HUES64 (cell line): ENCODE measurements at regions not wholly inside any gene's neighbourhood (a gene's known extent, or its start where the extent isn't known, plus 50 kb on each side); places are given as distances from the start of the nearest gene placed in this dataset.
"Not testable (repeated sequence)": the region's sequence is repeated elsewhere in the genome, so short reads cannot be mapped to it uniquely, and the experiment has no call there.

Experiments used
- H3K27ac ChIP-seq: 2 replicates; pipeline ENCODE4 v1.7.0; 2013; ENCODE audit warnings: low read depth, low read length, inconsistent platforms
- H3K27me3 ChIP-seq: 2 replicates; pipeline ENCODE4 v1.6.1; 2013; ENCODE audit warnings: mild to moderate bottlenecking, low read length; ENCODE audit not compliant: insufficient read depth
- H3K36me3 ChIP-seq: 2 replicates; pipeline ENCODE4 v1.6.1; 2013; ENCODE audit warnings: mild to moderate bottlenecking, low read length; ENCODE audit not compliant: insufficient read depth
- H3K4me1 ChIP-seq: 2 replicates; pipeline ENCODE4 v1.6.1; 2013; ENCODE audit warnings: mild to moderate bottlenecking, low read length, moderate library complexity; ENCODE audit not compliant: insufficient read depth
- H3K4me3 ChIP-seq: 2 replicates; pipeline ENCODE4 v1.5.1; 2013; ENCODE audit warnings: mild to moderate bottlenecking, low read length, moderate library complexity
- H3K9ac ChIP-seq: 2 replicates; pipeline ENCODE4 v1.6.1; 2013; ENCODE audit warnings: mild to moderate bottlenecking, low read depth, low read length
- H3K9me3 ChIP-seq: 2 replicates; pipeline ENCODE4 v1.6.1; 2013; ENCODE audit warnings: low read depth, low read length; ENCODE audit not compliant: insufficient read depth
- WGBS: fragments of 150-250, 120-280 bp; methylation state at CpG from one replicate; pipeline ENCODE4 v1.1.7; 2013; ENCODE audit warnings: missing lambda C conversion rate; 5-methylcytosine and 5-hydroxymethylcytosine counted together

DNA sequence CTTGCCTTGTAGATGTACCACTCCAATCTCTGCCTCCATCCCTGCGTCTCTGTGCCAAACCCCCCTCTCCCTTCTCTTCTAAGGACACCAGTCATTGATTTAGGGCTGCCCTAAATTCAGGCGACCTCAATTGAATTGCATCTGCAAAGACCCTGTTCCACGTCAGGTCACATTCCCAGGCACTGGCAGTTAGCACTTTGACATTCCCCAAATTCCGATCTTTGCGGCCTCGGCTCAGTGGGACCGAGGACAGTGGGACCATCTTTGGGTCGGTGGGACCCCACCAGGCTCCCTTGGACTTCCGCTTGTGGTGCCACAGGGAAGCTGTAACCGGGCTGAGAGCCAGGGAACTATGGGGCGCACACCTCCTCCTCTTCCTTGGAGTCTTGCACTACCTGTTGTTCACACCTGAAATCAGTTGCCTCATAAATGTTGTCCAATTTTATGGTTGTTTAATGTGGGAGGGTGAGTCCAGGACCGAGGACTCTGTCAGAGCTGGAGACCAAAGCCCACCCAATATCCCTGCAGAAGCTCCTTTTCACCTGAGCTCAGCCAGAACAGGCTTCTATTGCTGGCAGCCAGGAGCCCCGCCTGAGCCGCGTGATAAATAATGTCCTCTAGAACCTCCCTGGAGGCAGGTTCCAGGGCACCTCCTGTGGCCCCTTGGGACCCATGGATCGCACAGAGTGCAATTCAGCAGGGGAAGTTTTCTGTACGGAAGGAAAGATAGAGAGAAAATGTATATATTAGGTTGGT is 271.6 kb downstream of the EIPR1 start:
- H3K4me3 ChIP-seq = no peak overlapping the region
- H3K27ac ChIP-seq = no peak overlapping the region
- no peaks in the 10 kb centered on the region; the same call in 1 of the 2 replicates for H3K9me3 ChIP-seq
- 87% methylated on average over 17 of the region's 17 CpGs for WGBS
- H3K9ac ChIP-seq = no peak overlapping the region
- H3K4me1 ChIP-seq = peaks cover 5% of the 10 kb centered on the region; the same call in 1 of the 2 replicates
- no peaks in the 10 kb centered on the region for H3K27me3 ChIP-seq
- no peaks in the 10 kb centered on the region for H3K36me3 ChIP-seq

DNA sequence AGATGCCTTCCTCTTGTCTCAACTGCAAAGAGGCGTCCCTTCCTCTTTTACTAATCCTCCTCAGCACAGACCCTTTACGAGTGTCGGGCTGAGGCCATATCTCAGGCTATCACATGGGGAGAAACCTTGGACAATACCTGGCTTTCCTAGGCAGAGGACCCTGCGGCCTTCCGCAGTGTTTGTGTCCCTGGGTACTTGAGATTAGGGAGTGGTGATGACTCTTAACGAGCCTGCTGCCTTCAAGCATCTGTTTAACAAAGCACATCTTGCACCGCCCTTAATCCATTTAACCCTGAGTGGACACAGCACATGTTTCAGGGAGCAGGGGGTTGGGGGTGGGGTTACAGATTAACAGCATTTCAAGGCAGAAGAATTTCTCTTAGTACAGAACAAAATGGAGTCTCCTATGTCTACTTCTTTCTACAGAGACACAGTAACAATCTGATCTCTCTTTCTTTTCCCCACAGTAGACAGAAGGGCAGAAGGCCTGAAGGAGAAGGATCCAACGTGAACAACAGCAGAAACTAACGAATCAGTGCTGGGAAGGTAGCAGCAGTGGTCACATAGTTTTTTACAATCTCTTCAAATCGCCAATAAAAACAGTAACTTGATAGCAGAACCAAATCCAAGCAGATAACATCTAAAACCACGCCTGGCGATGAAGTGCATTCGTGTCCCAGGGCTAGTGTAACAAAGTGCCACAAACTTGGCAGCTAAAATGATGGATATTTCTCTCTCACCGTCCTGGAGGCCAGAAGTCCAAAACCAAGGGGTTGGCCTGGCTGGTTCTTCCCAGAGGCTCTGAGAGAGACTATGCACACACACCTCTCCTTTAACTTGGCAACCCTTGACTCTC is 272.4 kb downstream of the EIPR1 start:
- not testable (repeated sequence) for H3K4me3 ChIP-seq, H3K27me3 ChIP-seq, H3K4me1 ChIP-seq, H3K27ac ChIP-seq, H3K9me3 ChIP-seq, H3K9ac ChIP-seq, H3K36me3 ChIP-seq
- 77% methylated on average over 10 of the region's 14 CpGs for WGBS

- WGBS = 91% methylated on average over 11 of the region's 11 CpGs
- H3K27me3 ChIP-seq = no peaks in the 10 kb centered on the region
- peaks cover 5% of the 10 kb centered on the region; the same call in 1 of the 2 replicates for H3K4me1 ChIP-seq
Measured at GRCh38 chr2:3104261-3104660, 273.4 kb downstream of the EIPR1 start.

DNA sequence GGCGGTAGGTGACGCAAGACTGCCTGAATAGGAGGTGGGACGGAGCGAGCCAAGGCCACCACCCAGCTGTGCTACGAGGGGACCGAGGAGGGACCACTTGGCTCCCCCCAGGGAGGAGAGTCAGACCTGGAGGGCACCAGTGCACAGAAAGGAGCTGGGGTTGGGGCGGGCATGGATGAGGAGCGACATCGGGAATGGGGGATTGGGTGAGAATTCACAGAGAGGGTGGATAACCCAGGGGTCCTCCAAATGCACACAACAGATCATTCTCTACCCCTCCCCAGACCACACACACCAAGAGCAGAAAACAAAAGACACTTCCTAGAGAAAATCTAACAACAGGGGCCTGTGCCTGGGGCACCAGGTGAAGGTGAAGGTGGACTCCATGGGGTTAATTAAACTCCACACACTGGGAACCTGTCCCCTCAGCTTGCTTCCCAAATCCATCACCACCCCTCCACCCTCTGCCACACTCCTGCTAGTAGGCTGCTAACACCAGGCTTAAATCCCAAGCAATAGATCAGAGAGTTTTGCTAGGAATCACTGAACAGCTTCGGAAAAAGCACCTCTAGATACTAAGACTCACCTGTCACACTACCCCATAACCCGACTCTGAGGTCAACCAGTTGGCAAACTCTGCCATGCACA is 274.6 kb downstream of the EIPR1 start:
- H3K9me3 ChIP-seq = no peaks in the 10 kb centered on the region
- H3K27me3 ChIP-seq = no peaks in the 10 kb centered on the region
- 94% methylated on average over 11 of the region's 11 CpGs for WGBS
- H3K4me3 ChIP-seq = no peak overlapping the region
- H3K9ac ChIP-seq = no peak overlapping the region
- peaks cover 5% of the 10 kb centered on the region; the same call in 1 of the 2 replicates for H3K4me1 ChIP-seq
- no peak overlapping the region for H3K27ac ChIP-seq
- no peaks in the 10 kb centered on the region for H3K36me3 ChIP-seq

More at GRCh38 chr2:3104261-3104660, 273.4 kb downstream of the EIPR1 start:
- Histone ChIP-seq H3K9me3 (no peaks in the 10 kb centered on the region), H3K27ac (no peak overlapping the region), H3K36me3 (no peaks in the 10 kb centered on the region), H3K9ac (no peak overlapping the region), H3K4me3 (no peak overlapping the region)

DNA sequence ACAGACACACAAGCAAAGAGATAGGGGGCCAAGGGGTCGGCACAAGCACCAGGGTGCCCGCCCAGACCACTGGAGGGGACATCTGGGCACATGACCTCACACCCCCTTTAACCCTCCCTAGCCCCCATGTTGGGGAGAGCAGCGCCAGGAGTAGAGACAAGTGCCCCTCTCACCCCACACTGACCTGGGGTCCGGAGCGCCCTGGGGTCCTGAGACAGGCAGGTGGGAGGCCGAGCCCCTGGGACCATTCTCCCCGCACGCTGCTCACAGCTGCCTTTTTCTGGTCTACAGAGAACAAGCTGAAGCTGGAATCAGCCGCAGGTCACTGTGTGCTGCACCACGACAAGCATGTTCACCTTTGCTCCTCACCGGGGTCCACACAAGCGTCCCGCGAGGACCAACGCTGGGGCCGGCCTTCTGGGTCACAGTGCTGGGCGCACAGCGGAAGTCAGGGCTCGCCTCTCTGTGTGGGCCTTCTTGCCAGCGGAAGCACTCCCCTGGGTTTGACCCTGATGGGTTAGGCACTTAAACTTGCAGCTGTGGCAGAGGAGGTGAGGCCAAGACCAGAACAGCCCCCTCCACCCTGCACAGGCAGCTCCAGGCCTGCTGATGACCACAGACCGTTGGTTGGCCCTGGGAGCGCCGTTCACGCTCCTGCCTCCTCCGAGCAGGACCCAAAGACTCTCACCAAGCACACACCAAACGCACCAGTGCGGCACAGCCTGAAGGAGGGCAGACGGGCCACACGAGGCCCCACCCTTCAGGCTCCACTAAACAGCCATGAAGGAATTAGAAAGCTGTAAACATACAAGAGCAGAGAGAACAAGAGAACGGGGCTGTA is 275.3 kb downstream of the EIPR1 start:
- H3K9me3 ChIP-seq = no peaks in the 10 kb centered on the region
- H3K4me1 ChIP-seq = peaks cover 5% of the 10 kb centered on the region; the same call in 1 of the 2 replicates
- H3K4me3 ChIP-seq = no peak overlapping the region
- 95% methylated on average over 30 of the region's 30 CpGs for WGBS
- no peaks in the 10 kb centered on the region for H3K36me3 ChIP-seq
- H3K9ac ChIP-seq = no peak overlapping the region
- H3K27me3 ChIP-seq = no peaks in the 10 kb centered on the region
- no peak overlapping the region for H3K27ac ChIP-seq

- Histone ChIP-seq H3K9ac (no peak overlapping the region), H3K27me3 (no peaks in the 10 kb centered on the region), H3K27ac (no peak overlapping the region), H3K36me3 (no peaks in the 10 kb centered on the region), H3K9me3 (no peaks in the 10 kb centered on the region), H3K4me1 (peaks cover 5% of the 10 kb centered on the region; the same call in 1 of the 2 replicates), H3K4me3 (no peak overlapping the region)
- WGBS = 92% methylated on average over 34 of the region's 34 CpGs
Measured at GRCh38 chr2:3101016-3101942, 276.3 kb downstream of the EIPR1 start.

DNA sequence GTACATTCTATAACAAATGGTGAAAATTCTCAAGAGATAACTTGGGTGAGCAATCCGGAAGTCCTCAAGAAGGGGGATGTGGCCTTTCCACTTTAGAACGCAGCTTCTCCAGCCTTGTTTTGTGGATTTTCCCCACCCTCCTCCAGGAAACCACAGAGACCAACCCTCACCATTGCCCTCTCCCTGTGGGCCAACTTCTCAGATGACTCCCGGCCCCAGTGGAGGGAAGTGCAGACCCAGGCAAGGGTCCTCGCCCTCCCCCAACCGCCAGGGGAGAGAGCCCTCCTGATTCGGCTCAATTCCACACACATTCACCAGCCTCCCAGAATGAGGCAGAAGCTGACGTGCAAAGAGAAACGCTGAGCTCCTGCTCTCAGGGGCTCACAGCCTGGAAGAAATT is 277.2 kb downstream of the EIPR1 start:
- no peaks in the 10 kb centered on the region for H3K27me3 ChIP-seq
- H3K36me3 ChIP-seq = no peaks in the 10 kb centered on the region
- 82% methylated on average over 8 of the region's 8 CpGs for WGBS
- no peak overlapping the region for H3K9ac ChIP-seq
- H3K27ac ChIP-seq = no peak overlapping the region
- peaks cover 2% of the 10 kb centered on the region; the same call in 1 of the 2 replicates for H3K4me1 ChIP-seq
- H3K4me3 ChIP-seq = no peak overlapping the region
- H3K9me3 ChIP-seq = no peaks in the 10 kb centered on the region

DNA sequence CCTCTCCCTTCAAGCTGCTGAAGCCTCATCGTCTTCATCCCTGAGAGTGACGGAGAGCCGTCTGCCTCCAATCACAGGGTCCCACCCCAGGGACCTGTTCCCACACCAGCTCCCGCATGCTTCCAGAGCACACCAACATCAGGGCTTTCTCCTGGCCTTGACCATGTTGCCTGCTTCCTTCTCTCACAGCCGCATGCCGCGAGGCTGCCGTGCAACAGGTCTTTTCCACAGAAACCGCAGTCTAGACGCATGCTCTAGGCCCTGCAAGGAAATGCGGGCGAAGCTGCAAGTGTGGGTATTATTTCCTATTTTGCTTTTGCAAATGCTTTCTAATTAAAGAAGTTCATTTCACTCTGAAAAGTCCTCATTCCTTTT is 277.8 kb downstream of the EIPR1 start:
- Histone ChIP-seq H3K27ac (no peak overlapping the region), H3K36me3 (no peaks in the 10 kb centered on the region), H3K9me3 (no peaks in the 10 kb centered on the region), H3K27me3 (no peaks in the 10 kb centered on the region), H3K9ac (no peak overlapping the region), H3K4me1 (no peaks in the 10 kb centered on the region), H3K4me3 (no peak overlapping the region)
- WGBS = 97% methylated on average over 12 of the region's 12 CpGs

DNA sequence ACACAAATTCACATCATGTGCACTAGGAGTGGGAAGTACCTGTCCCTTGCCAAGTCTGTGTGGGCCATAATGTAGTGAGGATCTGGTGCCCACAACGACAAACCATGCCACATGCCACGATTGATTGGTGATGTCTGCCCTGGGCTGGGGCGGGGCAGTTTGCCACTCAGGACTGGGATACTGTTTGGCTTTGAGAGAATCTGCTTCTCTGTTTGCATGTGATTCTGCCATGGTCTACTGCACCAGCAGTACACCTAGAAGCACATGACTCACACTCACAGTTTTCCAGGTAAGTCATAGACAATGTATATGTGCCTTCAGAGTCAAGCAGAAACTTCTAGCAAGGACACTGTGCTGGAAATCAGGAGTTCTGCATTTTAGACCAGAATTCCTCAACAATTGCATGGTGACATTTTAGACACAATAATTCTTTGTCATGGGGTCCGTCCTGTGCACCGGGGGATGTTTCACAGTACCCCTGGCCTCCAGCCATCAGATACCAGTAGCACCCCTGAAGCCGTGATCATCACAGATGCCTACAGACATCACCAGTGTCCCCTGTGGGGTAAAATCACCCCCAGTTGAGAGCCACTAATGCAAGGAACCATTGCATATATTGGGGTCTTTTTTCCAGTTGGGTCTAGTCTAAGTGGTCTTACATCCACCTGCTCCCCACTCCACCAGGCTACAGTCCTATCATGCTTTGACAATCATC is 278.3 kb downstream of the EIPR1 start:
- no peaks in the 10 kb centered on the region for H3K4me1 ChIP-seq
- H3K27ac ChIP-seq = no peak overlapping the region
- no peaks in the 10 kb centered on the region for H3K9me3 ChIP-seq
- H3K27me3 ChIP-seq = no peaks in the 10 kb centered on the region
- H3K36me3 ChIP-seq = no peaks in the 10 kb centered on the region
- no peak overlapping the region for H3K4me3 ChIP-seq
- 95% methylated on average over 6 of the region's 6 CpGs for WGBS
- H3K9ac ChIP-seq = no peak overlapping the region
